Adrenal gland (tissue), 9 donors: ENCODE measurements at regions not wholly inside any gene's neighbourhood (a gene's known extent, or its start where the extent isn't known, plus 50 kb on each side); places are given as distances from the start of the nearest gene placed in this dataset.
"Not testable (repeated sequence)": the region's sequence is repeated elsewhere in the genome, so short reads cannot be mapped to it uniquely, and the experiment has no call there.

Source experiments
- DNase-seq, 7 donors: peaks; one replicate each; pipeline ENCODE4 v3.0.0-alpha.2; 2019 to 2020
- H3K27ac ChIP-seq, 5 donors: fragments of 200-600 bp; sonication (generic) in 4 of 5; 1 replicate in 3 of 5; 2 replicates in 2 of 5; pipeline versions ENCODE4 v1.5.1 to v1.8.0; 2016 to 2020; ENCODE audit warnings: mild to moderate bottlenecking in 1 of 5
- H3K27me3 ChIP-seq: fragments of 200-600 bp; 2 replicates; pipeline ENCODE4 v1.8.0; 2021
- H3K36me3 ChIP-seq, 2 donors: fragments of 200-600 bp; replicated peaks in 1 of 2; 1 replicate in 1 of 2; 2 replicates in 1 of 2; pipeline versions ENCODE4 v1.5.1 to v1.8.0; 2018 to 2022
- H3K4me1 ChIP-seq, 2 donors: fragments of 200-600 bp; replicated peaks in 1 of 2; 1 replicate in 1 of 2; 2 replicates in 1 of 2; pipeline versions ENCODE4 v1.5.1 to v1.8.0; 2018 to 2021
- H3K4me3 ChIP-seq, 4 donors: fragments of 200-600 bp; sonication (generic) in 3 of 4; one replicate each; pipeline ENCODE4 v1.5.1; 2016 to 2018
- H3K9me3 ChIP-seq, 3 donors: fragments of 200-600 bp; sonication (generic) in 1 of 3; replicated peaks in 1 of 3; 1 replicate in 2 of 3; 2 replicates in 1 of 3; pipeline versions ENCODE4 v1.5.1 to v1.8.0; 2016 to 2021
- POLR2A ChIP-seq, 2 donors: fragments of 450-650 bp; IDR thresholded peaks; one replicate each; pipeline ENCODE4 v1.6.1; 2017; ENCODE audit warnings: antibody characterized with exemption in 2 of 2, mild to moderate bottlenecking in 2 of 2, moderate library complexity in 1 of 2
- WGBS, 4 donors: extraction: QIAGEN DNeasy Blood & Tissue Kit in 2 of 4; methylation state at CpG; one replicate each; pipeline versions ENCODE4 v1.1.5 to v1.1.7; 2013 to 2017; 5-methylcytosine and 5-hydroxymethylcytosine counted together
- intact Hi-C, 2 donors: fragments of 100-400 bp; cut with DNase I; formaldehyde crosslinking; loops; one replicate each; pipeline versions ENCODE4 v1.14.1 to v1.15.0; 2022 to 2023
- TF ChIP-seq, protein P1 (sequence below), 6 experiments: fragments of 450-650 bp in 4 of 6; fragments of 200-600 bp in 2 of 6; sonication (generic) in 1 of 6; IDR thresholded peaks; 1 replicate in 5 of 6; 2 replicates in 1 of 6; pipeline versions ENCODE4 v1.5.1 to v1.8.0; 2016 to 2021; ENCODE audit warnings: antibody characterized with exemption in 6 of 6, mild to moderate bottlenecking in 2 of 6, moderate library complexity in 1 of 6
- donor health status: healthy with polysubstance abuse.
- donor health status: Bipolar disorder and iron deficiency.
- donor health status: DM: yes; HTN: yes; CAD: no.
- donor health status: DM: no; HTN: no; CAD: no.
- donor health status: DM: no; HTN: no; CAD: no.

DNA sequence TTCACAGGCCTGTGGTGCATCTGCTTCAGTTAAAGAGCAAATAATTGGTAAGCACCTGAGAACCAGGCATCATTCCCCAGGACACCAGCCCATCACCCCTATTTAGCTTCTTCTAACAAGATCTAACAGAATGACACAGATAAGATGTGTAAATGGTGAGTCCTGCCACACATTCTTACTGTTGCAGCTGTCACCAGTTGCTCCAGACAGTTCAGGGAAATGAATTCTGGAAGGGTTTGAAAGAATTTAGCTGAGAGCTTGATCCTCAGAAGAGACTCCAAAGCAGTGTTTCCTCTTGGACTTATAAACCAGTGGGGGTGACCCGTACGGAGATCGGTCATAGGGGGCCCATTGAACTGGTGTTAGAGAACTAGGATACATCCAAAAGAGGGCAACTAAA is 238.0 kb downstream of the MEX3B start:
- DNase-seq, result no peak
- H3K4me1 ChIP-seq, result no peaks in the 10 kb centered on the region
- TF ChIP-seq, protein P1, sequence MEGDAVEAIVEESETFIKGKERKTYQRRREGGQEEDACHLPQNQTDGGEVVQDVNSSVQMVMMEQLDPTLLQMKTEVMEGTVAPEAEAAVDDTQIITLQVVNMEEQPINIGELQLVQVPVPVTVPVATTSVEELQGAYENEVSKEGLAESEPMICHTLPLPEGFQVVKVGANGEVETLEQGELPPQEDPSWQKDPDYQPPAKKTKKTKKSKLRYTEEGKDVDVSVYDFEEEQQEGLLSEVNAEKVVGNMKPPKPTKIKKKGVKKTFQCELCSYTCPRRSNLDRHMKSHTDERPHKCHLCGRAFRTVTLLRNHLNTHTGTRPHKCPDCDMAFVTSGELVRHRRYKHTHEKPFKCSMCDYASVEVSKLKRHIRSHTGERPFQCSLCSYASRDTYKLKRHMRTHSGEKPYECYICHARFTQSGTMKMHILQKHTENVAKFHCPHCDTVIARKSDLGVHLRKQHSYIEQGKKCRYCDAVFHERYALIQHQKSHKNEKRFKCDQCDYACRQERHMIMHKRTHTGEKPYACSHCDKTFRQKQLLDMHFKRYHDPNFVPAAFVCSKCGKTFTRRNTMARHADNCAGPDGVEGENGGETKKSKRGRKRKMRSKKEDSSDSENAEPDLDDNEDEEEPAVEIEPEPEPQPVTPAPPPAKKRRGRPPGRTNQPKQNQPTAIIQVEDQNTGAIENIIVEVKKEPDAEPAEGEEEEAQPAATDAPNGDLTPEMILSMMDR (IDR thresholded peaks at IDR 0.05), result no peak
- TF ChIP-seq POLR2A (IDR thresholded peaks at IDR 0.05), result no peak
- H3K9me3 ChIP-seq, result no peaks in the 10 kb centered on the region
- no peaks in the 10 kb centered on the region for H3K36me3 ChIP-seq
- no peak overlapping the region for H3K27ac ChIP-seq
- no peaks in the 10 kb centered on the region for H3K27me3 ChIP-seq
- 75 to 91% (median 83%) methylated on average over 2 to 3 of the region's 3 CpGs for WGBS, 4 donors
- intact Hi-C loops, result no loop called here
- H3K4me3 ChIP-seq, result no peak overlapping the region

DNA sequence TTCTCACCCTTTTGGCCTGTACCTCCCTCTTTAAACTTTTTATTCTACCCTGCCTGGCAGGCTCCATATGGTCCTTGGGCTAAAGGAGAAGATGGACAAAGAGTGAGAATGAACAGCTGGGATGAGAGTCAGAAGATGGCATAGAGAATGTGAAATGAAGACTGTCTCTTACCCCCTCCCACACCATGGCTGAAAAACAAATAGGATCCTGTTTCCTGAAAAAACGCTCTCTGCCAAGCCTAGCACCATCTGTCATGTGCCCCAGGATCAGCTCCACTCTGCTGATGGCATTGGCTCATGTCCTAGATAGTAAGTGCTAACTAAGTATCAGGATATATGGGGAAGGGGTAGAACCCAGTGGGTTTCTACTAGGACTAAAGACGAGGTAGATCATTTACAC is 238.6 kb downstream of the MEX3B start:
- H3K4me1 ChIP-seq, result no peaks in the 10 kb centered on the region
- H3K9me3 ChIP-seq, result no peaks in the 10 kb centered on the region
- no peak overlapping the region for H3K4me3 ChIP-seq
- no peak for DNase-seq
- no peak for TF ChIP-seq POLR2A (IDR thresholded peaks at IDR 0.05)
- TF ChIP-seq, protein P1 (IDR thresholded peaks at IDR 0.05), result no peak
- H3K27me3 ChIP-seq, result no peaks in the 10 kb centered on the region
- H3K27ac ChIP-seq, result no peak overlapping the region
- 43 to 67% (median 55%) methylated on average over 2 of the region's 2 CpGs for WGBS, 4 donors
- intact Hi-C loops, result no loop called here
- H3K36me3 ChIP-seq, result no peaks in the 10 kb centered on the region

DNA sequence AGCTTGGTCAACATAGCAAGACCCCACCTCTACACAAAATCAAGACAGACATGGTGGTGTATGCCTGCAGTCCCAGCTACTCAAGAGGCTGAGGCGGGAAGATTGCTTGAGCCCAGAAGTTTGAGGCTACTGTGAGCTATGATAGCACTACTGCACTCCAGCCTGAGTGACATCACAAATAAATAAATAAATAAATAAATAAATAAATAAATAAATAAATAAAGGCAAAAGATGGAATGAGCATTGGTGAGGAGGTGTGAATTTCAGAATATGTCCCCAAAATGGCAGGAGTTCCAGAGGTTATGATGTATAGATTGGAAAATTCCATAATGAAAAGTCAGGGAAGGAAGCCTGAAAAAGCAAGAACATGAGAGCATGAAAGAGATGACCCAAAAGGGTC is 249.9 kb downstream of the MEX3B start:
- intact Hi-C loops, result no loop called here
- H3K4me1 ChIP-seq, result no peaks in the 10 kb centered on the region
- H3K27me3 ChIP-seq, result no peaks in the 10 kb centered on the region
- 88 to 100% (median 95%) methylated on average over 1 of the region's 1 CpG for WGBS, 4 donors
- no peak overlapping the region for H3K4me3 ChIP-seq
- no peaks in the 10 kb centered on the region for H3K36me3 ChIP-seq
- no peak overlapping the region for H3K27ac ChIP-seq
- no peaks in the 10 kb centered on the region for H3K9me3 ChIP-seq
- TF ChIP-seq POLR2A (IDR thresholded peaks at IDR 0.05), result no peak
- TF ChIP-seq, protein P1 (IDR thresholded peaks at IDR 0.05), result no peak
- no peak for DNase-seq

DNA sequence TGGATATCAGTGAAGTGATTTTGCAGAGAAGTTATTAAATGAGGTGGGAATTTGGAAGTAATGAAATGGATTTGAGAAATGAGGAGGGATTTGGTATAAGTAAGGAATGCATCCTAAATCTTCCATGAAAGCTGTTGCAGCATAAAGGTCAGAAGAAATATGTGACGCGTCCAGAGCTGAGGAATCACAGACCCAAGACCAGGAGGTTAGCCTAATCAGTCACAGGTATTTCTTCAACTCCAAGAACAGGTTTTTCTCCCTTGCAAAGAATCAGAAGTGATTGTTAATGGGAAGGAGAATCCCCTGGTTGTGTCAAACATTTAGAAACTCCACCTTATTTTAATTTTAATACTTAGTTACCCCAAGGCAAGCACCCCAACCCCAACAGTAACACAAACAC is 253.2 kb downstream of the MEX3B start:
- no peak for DNase-seq
- no peaks in the 10 kb centered on the region for H3K9me3 ChIP-seq
- no peak overlapping the region for H3K27ac ChIP-seq
- intact Hi-C loops, result no loop called here
- no peak overlapping the region for H3K4me3 ChIP-seq
- H3K27me3 ChIP-seq, result no peaks in the 10 kb centered on the region
- no peaks in the 10 kb centered on the region for H3K36me3 ChIP-seq
- TF ChIP-seq POLR2A (IDR thresholded peaks at IDR 0.05), result no peak
- TF ChIP-seq, protein P1 (IDR thresholded peaks at IDR 0.05), result no peak
- H3K4me1 ChIP-seq, result no peaks in the 10 kb centered on the region
- 76 to 81% (median 80%) methylated on average over 2 of the region's 2 CpGs for WGBS, 4 donors

DNA sequence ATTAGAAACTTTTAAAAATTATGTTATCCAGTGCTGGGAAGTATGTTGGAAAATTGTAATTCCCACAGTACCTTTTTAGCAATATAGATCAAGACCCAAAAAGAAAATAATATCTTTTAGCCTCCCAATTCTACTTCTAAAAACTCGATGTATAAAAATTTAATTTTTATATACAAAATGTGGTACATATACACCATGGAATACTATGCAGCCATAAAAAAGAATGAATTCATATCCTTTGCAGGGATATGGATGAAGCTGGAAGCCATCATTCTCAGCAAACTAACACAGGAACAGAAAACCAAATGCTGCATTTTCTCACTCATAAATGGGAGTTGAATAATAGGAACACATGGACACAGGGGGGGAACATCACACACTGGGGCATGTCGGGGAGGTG is 254.5 kb downstream of the MEX3B start:
- H3K4me1 ChIP-seq, intact Hi-C loops, DNase-seq: not testable (repeated sequence)

More for the DNA sequence above, 254.5 kb downstream of the MEX3B start:
- 77 to 88% (median 81%) methylated on average over 2 of the region's 2 CpGs for WGBS, 4 donors
- H3K4me3 ChIP-seq, H3K36me3 ChIP-seq, H3K27ac ChIP-seq, H3K27me3 ChIP-seq, H3K9me3 ChIP-seq: not testable (repeated sequence)
